ENCODE measurements at regions not wholly inside any gene's neighbourhood (a gene's known extent, or its start where the extent isn't known, plus 50 kb on each side); places are given as distances from the start of the nearest gene placed in this dataset.

- H3K4me3 Mint-ChIP-seq: no peak overlapping the region
- no peaks in the 10 kb centered on the region for H3K36me3 Mint-ChIP-seq (ENCODE audit: low read depth)
- no peaks in the 10 kb centered on the region for H3K4me1 Mint-ChIP-seq
- ATAC-seq (no peak), DNase-seq (no peak)
- H3K27ac Mint-ChIP-seq: no peak overlapping the region
- H3K27me3 Mint-ChIP-seq: no peaks in the 10 kb centered on the region
- H3K9me3 Mint-ChIP-seq: peaks cover 7% of the 10 kb centered on the region
Observed at GRCh38 chr5:106595864-106596263, 1074.9 kb downstream of the EFNA5 start.

GRCh38 chr5:106584268-106584667 lies 1086.5 kb downstream of the EFNA5 start:
- Mint-ChIP-seq H3K4me3 (no peak overlapping the region), H3K9me3 (peaks cover 15% of the 10 kb centered on the region), H3K36me3 (ENCODE audit: low read depth) (no peaks in the 10 kb centered on the region), H3K27me3 (no peaks in the 10 kb centered on the region), H3K27ac (no peak overlapping the region), H3K4me1 (no peaks in the 10 kb centered on the region)
- ATAC-seq (no peak), DNase-seq (no peak)

- H3K36me3 Mint-ChIP-seq (ENCODE audit: low read depth): no peaks in the 10 kb centered on the region
- peaks cover under 1% of the 10 kb centered on the region for H3K9me3 Mint-ChIP-seq
- H3K27me3 Mint-ChIP-seq: no peaks in the 10 kb centered on the region
- no peak overlapping the region for H3K27ac Mint-ChIP-seq
- H3K4me1 Mint-ChIP-seq: no peaks in the 10 kb centered on the region
- ATAC-seq (no peak), DNase-seq (no peak)
- no peak overlapping the region for H3K4me3 Mint-ChIP-seq
Observed at GRCh38 chr5:106578736-106579135, 1092.0 kb downstream of the EFNA5 start.

GRCh38 chr5:106574820-106575219 lies 1095.9 kb downstream of the EFNA5 start:
- Mint-ChIP-seq H3K27ac (no peak overlapping the region), H3K27me3 (no peaks in the 10 kb centered on the region), H3K4me3 (no peak overlapping the region), H3K4me1 (no peaks in the 10 kb centered on the region), H3K9me3 (no peaks in the 10 kb centered on the region), H3K36me3 (ENCODE audit: low read depth) (no peaks in the 10 kb centered on the region)
- ATAC-seq: no peak
- no peak for DNase-seq

- ATAC-seq: no peak
- H3K27ac Mint-ChIP-seq: no peak overlapping the region
- H3K4me3 Mint-ChIP-seq: no peak overlapping the region
- no peak for DNase-seq
- no peaks in the 10 kb centered on the region for H3K36me3 Mint-ChIP-seq (ENCODE audit: low read depth)
- H3K4me1 Mint-ChIP-seq: no peaks in the 10 kb centered on the region
- peaks cover 8% of the 10 kb centered on the region for H3K9me3 Mint-ChIP-seq
- H3K27me3 Mint-ChIP-seq: no peaks in the 10 kb centered on the region
Observed at GRCh38 chr5:106566031-106566430, 1104.7 kb downstream of the EFNA5 start.

GRCh38 chr5:106545325-106545724 lies 1125.4 kb downstream of the EFNA5 start:
- no peak overlapping the region for H3K4me3 Mint-ChIP-seq
- DNase-seq: no peak
- no peak for ATAC-seq
- H3K27me3 Mint-ChIP-seq: no peaks in the 10 kb centered on the region
- H3K27ac Mint-ChIP-seq: no peak overlapping the region
- no peaks in the 10 kb centered on the region for H3K4me1 Mint-ChIP-seq
- H3K36me3 Mint-ChIP-seq (ENCODE audit: low read depth): no peaks in the 10 kb centered on the region
- H3K9me3 Mint-ChIP-seq: peaks cover 28% of the 10 kb centered on the region

GRCh38 chr5:106543330-106543729 lies 1127.4 kb downstream of the EFNA5 start:
- Mint-ChIP-seq H3K27me3 (no peaks in the 10 kb centered on the region), H3K9me3 (peaks cover 29% of the 10 kb centered on the region), H3K4me3 (no peak overlapping the region), H3K36me3 (ENCODE audit: low read depth) (no peaks in the 10 kb centered on the region), H3K4me1 (no peaks in the 10 kb centered on the region), H3K27ac (no peak overlapping the region)
- DNase-seq: no peak
- ATAC-seq: no peak

GRCh38 chr5:106530150-106530549 lies 1140.6 kb downstream of the EFNA5 start:
- DNase-seq: no peak
- H3K27me3 Mint-ChIP-seq: no peaks in the 10 kb centered on the region
- no peaks in the 10 kb centered on the region for H3K36me3 Mint-ChIP-seq (ENCODE audit: low read depth)
- no peak overlapping the region for H3K27ac Mint-ChIP-seq
- ATAC-seq: no peak
- H3K4me1 Mint-ChIP-seq: no peaks in the 10 kb centered on the region
- H3K9me3 Mint-ChIP-seq: peaks cover 12% of the 10 kb centered on the region
- no peak overlapping the region for H3K4me3 Mint-ChIP-seq

GRCh38 chr5:106525438-106525837 lies 1145.3 kb downstream of the EFNA5 start:
- Mint-ChIP-seq H3K4me1 (no peaks in the 10 kb centered on the region), H3K9me3 (peaks cover 3% of the 10 kb centered on the region), H3K36me3 (ENCODE audit: low read depth) (no peaks in the 10 kb centered on the region), H3K4me3 (no peak overlapping the region), H3K27ac (no peak overlapping the region), H3K27me3 (no peaks in the 10 kb centered on the region)
- no peak for DNase-seq
- no peak for ATAC-seq

GRCh38 chr5:106523852-106524251 lies 1146.9 kb downstream of the EFNA5 start:
- peaks cover 3% of the 10 kb centered on the region for H3K9me3 Mint-ChIP-seq
- H3K27me3 Mint-ChIP-seq: no peaks in the 10 kb centered on the region
- DNase-seq (no peak), ATAC-seq (no peak)
- H3K4me3 Mint-ChIP-seq: no peak overlapping the region
- H3K36me3 Mint-ChIP-seq (ENCODE audit: low read depth): no peaks in the 10 kb centered on the region
- no peak overlapping the region for H3K27ac Mint-ChIP-seq
- H3K4me1 Mint-ChIP-seq: no peaks in the 10 kb centered on the region

GRCh38 chr5:106522296-106522695 lies 1148.4 kb downstream of the EFNA5 start:
- Mint-ChIP-seq H3K36me3 (ENCODE audit: low read depth) (no peaks in the 10 kb centered on the region), H3K4me3 (no peak overlapping the region), H3K27ac (no peak overlapping the region), H3K9me3 (peaks cover 3% of the 10 kb centered on the region), H3K4me1 (no peaks in the 10 kb centered on the region), H3K27me3 (no peaks in the 10 kb centered on the region)
- no peak for DNase-seq
- no peak for ATAC-seq

- Mint-ChIP-seq H3K4me3 (no peak overlapping the region), H3K36me3 (ENCODE audit: low read depth) (no peaks in the 10 kb centered on the region), H3K4me1 (no peaks in the 10 kb centered on the region), H3K27ac (no peak overlapping the region), H3K27me3 (no peaks in the 10 kb centered on the region), H3K9me3 (peaks cover 8% of the 10 kb centered on the region)
- no peak for ATAC-seq
- no peak for DNase-seq
Observed at GRCh38 chr5:106521701-106522100, 1149.0 kb downstream of the EFNA5 start.

- Mint-ChIP-seq H3K9me3 (peaks cover 3% of the 10 kb centered on the region), H3K27ac (no peak overlapping the region), H3K4me3 (no peak overlapping the region), H3K4me1 (no peaks in the 10 kb centered on the region), H3K36me3 (ENCODE audit: low read depth) (no peaks in the 10 kb centered on the region), H3K27me3 (no peaks in the 10 kb centered on the region)
- ATAC-seq (no peak), DNase-seq (no peak)
Observed at GRCh38 chr5:106510321-106510720, 1160.4 kb downstream of the EFNA5 start.

- Mint-ChIP-seq H3K36me3 (ENCODE audit: low read depth) (no peaks in the 10 kb centered on the region), H3K9me3 (peaks cover 3% of the 10 kb centered on the region), H3K27me3 (no peaks in the 10 kb centered on the region), H3K27ac (no peak overlapping the region), H3K4me1 (no peaks in the 10 kb centered on the region), H3K4me3 (no peak overlapping the region)
- no peak for ATAC-seq
- DNase-seq: no peak
Observed at GRCh38 chr5:106508894-106509293, 1161.8 kb downstream of the EFNA5 start.

- Mint-ChIP-seq H3K36me3 (ENCODE audit: low read depth) (no peaks in the 10 kb centered on the region), H3K4me3 (no peak overlapping the region), H3K27me3 (no peaks in the 10 kb centered on the region), H3K27ac (no peak overlapping the region), H3K4me1 (no peaks in the 10 kb centered on the region), H3K9me3 (peaks cover 22% of the 10 kb centered on the region)
- ATAC-seq (no peak), DNase-seq (no peak)
Observed at GRCh38 chr5:106493910-106494309, 1176.8 kb downstream of the EFNA5 start.

GRCh38 chr5:106489004-106489403 lies 1181.7 kb downstream of the EFNA5 start:
- H3K36me3 Mint-ChIP-seq (ENCODE audit: low read depth): no peaks in the 10 kb centered on the region
- H3K9me3 Mint-ChIP-seq: peaks cover 4% of the 10 kb centered on the region
- ATAC-seq (no peak), DNase-seq (no peak)
- H3K4me3 Mint-ChIP-seq: no peak overlapping the region
- H3K27me3 Mint-ChIP-seq: no peaks in the 10 kb centered on the region
- H3K27ac Mint-ChIP-seq: no peak overlapping the region
- H3K4me1 Mint-ChIP-seq: no peaks in the 10 kb centered on the region

All from activated naive CD8-positive, alpha-beta T cell treated with anti-CD3 and anti-CD28 coated beads, Interleukin-2, amount 50 U/mL, for 24 hours (primary cell).